Peyer's patch (tissue), 4 donors: ENCODE measurements at regions not wholly inside any gene's neighbourhood (a gene's known extent, or its start where the extent isn't known, plus 50 kb on each side); places are given as distances from the start of the nearest gene placed in this dataset.

ENCODE experiments used
- DNase-seq, 3 donors: peaks; one replicate each; pipeline ENCODE4 v3.0.0-alpha.2; 2017 to 2019
- H3K27ac ChIP-seq, 4 donors: fragments of 200-600 bp; sonication (generic); one replicate each; pipeline ENCODE4 v1.5.1; 2016 to 2019
- H3K27me3 ChIP-seq, 2 donors: fragments of 200-600 bp; sonication (generic); one replicate each; pipeline ENCODE4 v1.5.1; 2019
- H3K36me3 ChIP-seq, 3 donors: fragments of 200-600 bp; sonication (generic); one replicate each; pipeline ENCODE4 v1.5.1; 2016 to 2019
- H3K4me1 ChIP-seq, 4 donors: fragments of 200-600 bp; sonication (generic); one replicate each; pipeline ENCODE4 v1.5.1; 2016 to 2019
- H3K4me3 ChIP-seq, 4 donors: fragments of 200-600 bp; sonication (generic); 1 replicate in 3 of 4; 2 replicates in 1 of 4; pipeline ENCODE4 v1.5.1; 2016 to 2019; ENCODE audit warnings: mild to moderate bottlenecking in 1 of 4
- H3K9me3 ChIP-seq, 4 donors: fragments of 200-600 bp; sonication (generic); one replicate each; pipeline ENCODE4 v1.5.1; 2016 to 2019; ENCODE audit warnings: mild to moderate bottlenecking in 1 of 4
- POLR2A ChIP-seq, 2 donors: fragments of 450-650 bp; IDR thresholded peaks; one replicate each; pipeline ENCODE4 v1.5.1; 2017; ENCODE audit warnings: antibody characterized with exemption in 2 of 2, mild to moderate bottlenecking in 2 of 2, moderate library complexity in 2 of 2
- TF ChIP-seq, protein P1 (sequence below), 6 experiments: fragments of 450-650 bp in 4 of 6; fragments of 200-600 bp in 2 of 6; sonication (generic) in 1 of 6; IDR thresholded peaks; one replicate each; pipeline ENCODE4 v1.5.1; 2017 to 2019; ENCODE audit warnings: antibody characterized with exemption in 6 of 6, mild to moderate bottlenecking in 3 of 6, moderate library complexity in 1 of 6

DNA sequence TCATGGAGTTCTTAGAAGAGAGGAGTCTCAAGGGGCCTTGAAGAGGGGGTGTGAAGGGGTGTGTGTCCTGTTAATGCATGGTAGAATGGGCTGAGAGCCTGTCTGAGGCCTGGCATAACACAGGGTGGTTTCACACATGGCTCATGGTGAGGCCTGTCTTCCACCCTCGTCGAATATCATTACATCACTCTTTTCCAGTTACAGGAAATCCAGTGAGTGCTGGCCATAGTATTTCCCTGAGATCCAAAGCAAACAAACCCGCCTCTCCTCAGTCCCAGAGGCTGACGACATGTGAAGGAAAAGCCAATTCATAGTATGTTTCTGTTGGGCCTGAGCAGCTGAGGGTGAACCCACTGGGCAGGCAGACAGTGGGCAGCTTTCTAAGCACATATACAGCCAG, 159.4 kb upstream of the NR3C1 start:
- no peak overlapping the region for H3K27ac ChIP-seq
- DNase-seq: no peak
- H3K9me3 ChIP-seq: no peaks in the 10 kb centered on the region
- H3K4me3 ChIP-seq: no peak overlapping the region
- H3K36me3 ChIP-seq: no peaks in the 10 kb centered on the region
- no peaks in the 10 kb centered on the region for H3K4me1 ChIP-seq
- H3K27me3 ChIP-seq: no peaks in the 10 kb centered on the region
- TF ChIP-seq POLR2A (IDR thresholded peaks at IDR 0.05): no peak
- TF ChIP-seq, protein P1, sequence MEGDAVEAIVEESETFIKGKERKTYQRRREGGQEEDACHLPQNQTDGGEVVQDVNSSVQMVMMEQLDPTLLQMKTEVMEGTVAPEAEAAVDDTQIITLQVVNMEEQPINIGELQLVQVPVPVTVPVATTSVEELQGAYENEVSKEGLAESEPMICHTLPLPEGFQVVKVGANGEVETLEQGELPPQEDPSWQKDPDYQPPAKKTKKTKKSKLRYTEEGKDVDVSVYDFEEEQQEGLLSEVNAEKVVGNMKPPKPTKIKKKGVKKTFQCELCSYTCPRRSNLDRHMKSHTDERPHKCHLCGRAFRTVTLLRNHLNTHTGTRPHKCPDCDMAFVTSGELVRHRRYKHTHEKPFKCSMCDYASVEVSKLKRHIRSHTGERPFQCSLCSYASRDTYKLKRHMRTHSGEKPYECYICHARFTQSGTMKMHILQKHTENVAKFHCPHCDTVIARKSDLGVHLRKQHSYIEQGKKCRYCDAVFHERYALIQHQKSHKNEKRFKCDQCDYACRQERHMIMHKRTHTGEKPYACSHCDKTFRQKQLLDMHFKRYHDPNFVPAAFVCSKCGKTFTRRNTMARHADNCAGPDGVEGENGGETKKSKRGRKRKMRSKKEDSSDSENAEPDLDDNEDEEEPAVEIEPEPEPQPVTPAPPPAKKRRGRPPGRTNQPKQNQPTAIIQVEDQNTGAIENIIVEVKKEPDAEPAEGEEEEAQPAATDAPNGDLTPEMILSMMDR (IDR thresholded peaks at IDR 0.05): no peak

GRCh38 chr5:143561219-143561618, 157.7 kb upstream of the NR3C1 start:
- Histone ChIP-seq H3K27ac (no peak overlapping the region), H3K9me3 (no peaks in the 10 kb centered on the region), H3K4me3 (no peak overlapping the region), H3K27me3 (no peaks in the 10 kb centered on the region), H3K4me1 (no peaks in the 10 kb centered on the region), H3K36me3 (no peaks in the 10 kb centered on the region)
- no peak for DNase-seq
- TF ChIP-seq, protein P1 (IDR thresholded peaks at IDR 0.05): no peak
- no peak for TF ChIP-seq POLR2A (IDR thresholded peaks at IDR 0.05)

DNA sequence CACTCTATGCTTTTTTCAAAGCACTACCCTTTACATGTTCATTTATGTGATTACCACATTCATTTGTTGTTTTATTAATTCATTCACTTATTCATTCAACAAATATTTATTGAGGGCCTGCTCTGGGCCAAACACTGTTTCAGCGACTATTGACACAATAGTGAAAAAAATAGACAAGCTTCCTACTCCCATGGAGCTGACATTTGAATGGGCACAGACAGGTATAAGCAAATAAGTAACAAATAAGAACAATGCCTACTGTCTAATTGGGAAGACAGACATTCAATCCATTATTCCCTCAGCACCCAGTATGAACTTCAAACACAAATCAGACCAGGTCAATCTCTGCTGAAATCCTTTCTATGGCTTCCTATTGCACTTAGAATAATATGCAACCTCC, 156.9 kb upstream of the NR3C1 start:
- TF ChIP-seq POLR2A (IDR thresholded peaks at IDR 0.05): no peak
- TF ChIP-seq, protein P1 (IDR thresholded peaks at IDR 0.05): no peak
- Histone ChIP-seq H3K27ac (no peak overlapping the region), H3K9me3 (no peaks in the 10 kb centered on the region), H3K4me3 (no peak overlapping the region), H3K36me3 (no peaks in the 10 kb centered on the region), H3K4me1 (no peaks in the 10 kb centered on the region), H3K27me3 (no peaks in the 10 kb centered on the region)
- no peak for DNase-seq

DNA sequence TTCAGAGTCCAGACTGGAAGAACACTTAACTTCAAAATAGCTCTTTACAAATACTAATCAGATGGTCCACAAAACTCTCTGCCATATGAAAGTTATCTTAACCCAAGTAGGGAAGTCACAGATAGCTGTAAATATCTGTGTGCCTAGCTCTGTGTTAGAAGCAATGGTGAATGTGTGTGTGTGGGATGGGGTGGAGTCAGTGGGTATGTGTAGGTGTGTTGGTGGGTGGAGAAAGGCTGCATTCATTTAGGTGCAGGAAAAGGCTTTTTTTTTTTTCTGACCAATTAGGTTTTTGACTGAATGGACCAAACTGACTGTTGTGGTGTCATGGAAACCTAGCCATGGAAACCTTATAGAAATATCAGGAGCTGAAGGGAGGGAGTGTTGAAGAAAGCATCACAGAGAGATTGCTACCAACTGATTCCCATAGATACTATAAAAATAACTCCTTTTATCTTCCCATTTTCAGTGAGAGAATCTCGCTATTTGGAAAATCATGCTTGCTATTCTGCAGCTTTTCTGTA, 156.2 kb upstream of the NR3C1 start:
- Histone ChIP-seq H3K4me3 (no peak overlapping the region), H3K27me3 (no peaks in the 10 kb centered on the region), H3K9me3 (no peaks in the 10 kb centered on the region), H3K36me3 (no peaks in the 10 kb centered on the region), H3K4me1 (no peaks in the 10 kb centered on the region), H3K27ac (no peak overlapping the region)
- no peak for TF ChIP-seq POLR2A (IDR thresholded peaks at IDR 0.05)
- TF ChIP-seq, protein P1 (IDR thresholded peaks at IDR 0.05): no peak
- no peak for DNase-seq

DNA sequence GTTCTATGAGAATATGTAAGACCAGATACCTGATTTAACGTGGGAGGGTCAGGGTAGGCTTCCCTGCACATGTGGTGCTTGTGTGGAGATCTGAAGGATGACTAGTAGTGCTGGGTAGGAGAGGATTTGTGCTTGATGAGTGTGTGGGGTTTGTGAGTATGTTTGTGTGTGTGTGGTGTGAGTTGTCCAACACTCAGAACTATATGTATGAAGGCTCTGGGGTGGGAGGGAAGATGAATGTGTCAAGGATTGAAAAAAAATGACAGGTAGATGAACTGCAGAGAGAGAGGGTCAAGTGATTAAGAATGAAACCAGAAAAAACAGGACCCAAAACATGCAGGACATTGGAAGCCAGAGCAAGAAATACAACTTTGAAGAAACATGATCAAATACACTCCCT, 154.6 kb upstream of the NR3C1 start:
- TF ChIP-seq, protein P1 (IDR thresholded peaks at IDR 0.05): no peak
- TF ChIP-seq POLR2A (IDR thresholded peaks at IDR 0.05): no peak
- Histone ChIP-seq H3K4me3 (no peak overlapping the region), H3K9me3 (no peaks in the 10 kb centered on the region), H3K27me3 (no peaks in the 10 kb centered on the region), H3K4me1 (no peaks in the 10 kb centered on the region), H3K36me3 (no peaks in the 10 kb centered on the region), H3K27ac (no peak overlapping the region)
- DNase-seq: no peak
